ENCODE measurements at regions not wholly inside any gene's neighbourhood (a gene's known extent, or its start where the extent isn't known, plus 50 kb on each side); places are given as distances from the start of the nearest gene placed in this dataset.

GRCh38 chr12:111214401-111214800 lies 154.5 kb downstream of the PHETA1 start (continued):
- no peak for TF ChIP-seq TCF12 (IDR thresholded peaks at IDR 0.05; ENCODE audit: low read depth, low read length)
- no peak for TF ChIP-seq YY1 (IDR thresholded peaks at IDR 0.05; ENCODE audit: low read depth, low read length)
- TF ChIP-seq SP4 (IDR thresholded peaks at IDR 0.05; ENCODE audit: low read length): no peak
- no peak for TF ChIP-seq CEBPB (IDR thresholded peaks at IDR 0.05; ENCODE audit: low read depth, low read length)
- TF ChIP-seq CREB1 (IDR thresholded peaks at IDR 0.05): no peak
- TF ChIP-seq MAX (IDR thresholded peaks at IDR 0.05): no peak
- TF ChIP-seq SIRT6 (IDR thresholded peaks at IDR 0.05; ENCODE audit: low read length): no peak
- no peak for TF ChIP-seq RFX5 (IDR thresholded peaks at IDR 0.05; ENCODE audit: borderline replicate concordance, low read depth, low read length)
- TF ChIP-seq PHF8 (conservative IDR thresholded peaks at IDR 0.05; ENCODE audit: low read depth, low read length): no peak
- no peak for TF ChIP-seq BRCA1 (IDR thresholded peaks at IDR 0.05; ENCODE audit: low read depth, low read length)
- no peak for TF ChIP-seq BACH1 (IDR thresholded peaks at IDR 0.05; ENCODE audit: low read length)
- no peak for TF ChIP-seq HDAC2 (IDR thresholded peaks at IDR 0.05; ENCODE audit: borderline replicate concordance in 1 of 2, low read depth in 2 of 2, low read length in 2 of 2)
- TF ChIP-seq SP1 (IDR thresholded peaks at IDR 0.05; ENCODE audit: low read depth, low read length): no peak
- no peak for TF ChIP-seq HDAC6 (IDR thresholded peaks at IDR 0.05; ENCODE audit: low read depth, low read length)
- TF ChIP-seq CTCF (IDR thresholded peaks at IDR 0.05; ENCODE audit: control extremely low read depth in 1 of 3, insufficient read depth in 1 of 3, low read depth in 1 of 3, low read length in 3 of 3): no peak
